ENCODE measurements at regions not wholly inside any gene's neighbourhood (a gene's known extent, or its start where the extent isn't known, plus 50 kb on each side); places are given as distances from the start of the nearest gene placed in this dataset.
"Not testable (repeated sequence)": the region's sequence is repeated elsewhere in the genome, so short reads cannot be mapped to it uniquely, and the experiment has no call there.

- H3K27ac ChIP-seq (ENCODE audit: low read depth, low read length); intact Hi-C loops (cut with micrococcal nuclease); ATAC-seq; H3K9ac ChIP-seq (ENCODE audit: low read length); H3K4me3 ChIP-seq (replicated peaks in 1 of 2; ENCODE audit: low read depth in 1 of 2, low read length in 2 of 2); H3K9me3 ChIP-seq (ENCODE audit: control insufficient read depth in 1 of 2, insufficient read depth in 1 of 2, low read depth in 1 of 2, low read length in 2 of 2); H4K20me1 ChIP-seq (ENCODE audit: insufficient read depth); H2AFZ ChIP-seq (ENCODE audit: low read depth, low read length, poor library complexity, severe bottlenecking); H3K36me3 ChIP-seq (ENCODE audit: control insufficient read depth in 1 of 2, insufficient read depth in 2 of 2, low read length in 2 of 2); H3K9me2 ChIP-seq (ENCODE audit: insufficient read depth); DNase-seq (ENCODE audit: low read depth, low spot score); H3K4me2 ChIP-seq (ENCODE audit: low read length); POLR2A ChIA-PET; H3K27me3 ChIP-seq (ENCODE audit: insufficient read depth, low read length); RAD21 ChIA-PET (ENCODE audit: low non-redundant PET in 1 of 2, low total read pairs in 2 of 2, uncharacterized antibody in 2 of 2, unreplicated experiment in 2 of 2); H3K4me1 ChIP-seq (ENCODE audit: control insufficient read depth in 1 of 2, insufficient read depth in 2 of 2, low read length in 2 of 2); BruUV-seq (replicated peaks); H3K79me2 ChIP-seq (ENCODE audit: insufficient read depth, low read length); CTCF ChIA-PET: not testable (repeated sequence)
Observed at GRCh38 chr5:1575991-1576714, 52.4 kb upstream of the LPCAT1 start.

- H3K4me3 ChIP-seq (replicated peaks in 1 of 2; ENCODE audit: low read depth in 1 of 2, low read length in 2 of 2); BruUV-seq (replicated peaks); H3K9me2 ChIP-seq (ENCODE audit: insufficient read depth); H3K9ac ChIP-seq (ENCODE audit: low read length); H3K4me2 ChIP-seq (ENCODE audit: low read length); H3K9me3 ChIP-seq (ENCODE audit: control insufficient read depth in 1 of 2, insufficient read depth in 1 of 2, low read depth in 1 of 2, low read length in 2 of 2); DNase-seq (ENCODE audit: low read depth, low spot score); H2AFZ ChIP-seq (ENCODE audit: low read depth, low read length, poor library complexity, severe bottlenecking); ATAC-seq; H3K79me2 ChIP-seq (ENCODE audit: insufficient read depth, low read length); H4K20me1 ChIP-seq (ENCODE audit: insufficient read depth); H3K36me3 ChIP-seq (ENCODE audit: control insufficient read depth in 1 of 2, insufficient read depth in 2 of 2, low read length in 2 of 2); POLR2A ChIA-PET; CTCF ChIA-PET; H3K4me1 ChIP-seq (ENCODE audit: control insufficient read depth in 1 of 2, insufficient read depth in 2 of 2, low read length in 2 of 2); H3K27me3 ChIP-seq (ENCODE audit: insufficient read depth, low read length); H3K27ac ChIP-seq (ENCODE audit: low read depth, low read length); intact Hi-C loops (cut with micrococcal nuclease); RAD21 ChIA-PET (ENCODE audit: low non-redundant PET in 1 of 2, low total read pairs in 2 of 2, uncharacterized antibody in 2 of 2, unreplicated experiment in 2 of 2): not testable (repeated sequence)
Observed at GRCh38 chr5:1575491-1575890, 51.7 kb upstream of the LPCAT1 start.

GRCh38 chr5:1574023-1574318 lies 50.2 kb upstream of the LPCAT1 start:
- ATAC-seq; H3K9me3 ChIP-seq (ENCODE audit: control insufficient read depth in 1 of 2, insufficient read depth in 1 of 2, low read depth in 1 of 2, low read length in 2 of 2); H3K9me2 ChIP-seq (ENCODE audit: insufficient read depth); H3K4me1 ChIP-seq (ENCODE audit: control insufficient read depth in 1 of 2, insufficient read depth in 2 of 2, low read length in 2 of 2); POLR2A ChIA-PET; H3K9ac ChIP-seq (ENCODE audit: low read length); H3K79me2 ChIP-seq (ENCODE audit: insufficient read depth, low read length); H3K27me3 ChIP-seq (ENCODE audit: insufficient read depth, low read length); CTCF ChIA-PET; DNase-seq (ENCODE audit: low read depth, low spot score); RAD21 ChIA-PET (ENCODE audit: low non-redundant PET in 1 of 2, low total read pairs in 2 of 2, uncharacterized antibody in 2 of 2, unreplicated experiment in 2 of 2); H2AFZ ChIP-seq (ENCODE audit: low read depth, low read length, poor library complexity, severe bottlenecking); H4K20me1 ChIP-seq (ENCODE audit: insufficient read depth); H3K27ac ChIP-seq (ENCODE audit: low read depth, low read length); H3K4me2 ChIP-seq (ENCODE audit: low read length); H3K4me3 ChIP-seq (replicated peaks in 1 of 2; ENCODE audit: low read depth in 1 of 2, low read length in 2 of 2); intact Hi-C loops (cut with micrococcal nuclease); BruUV-seq (replicated peaks); H3K36me3 ChIP-seq (ENCODE audit: control insufficient read depth in 1 of 2, insufficient read depth in 2 of 2, low read length in 2 of 2): not testable (repeated sequence)

GRCh38 chr5:1573217-1574022 lies 49.7 kb upstream of the LPCAT1 start:
- H3K9ac ChIP-seq (ENCODE audit: low read length); POLR2A ChIA-PET; H2AFZ ChIP-seq (ENCODE audit: low read depth, low read length, poor library complexity, severe bottlenecking); H3K9me2 ChIP-seq (ENCODE audit: insufficient read depth); H3K27ac ChIP-seq (ENCODE audit: low read depth, low read length); RAD21 ChIA-PET (ENCODE audit: low non-redundant PET in 1 of 2, low total read pairs in 2 of 2, uncharacterized antibody in 2 of 2, unreplicated experiment in 2 of 2); CTCF ChIA-PET; H3K36me3 ChIP-seq (ENCODE audit: control insufficient read depth in 1 of 2, insufficient read depth in 2 of 2, low read length in 2 of 2); intact Hi-C loops (cut with micrococcal nuclease); H4K20me1 ChIP-seq (ENCODE audit: insufficient read depth); BruUV-seq (replicated peaks); H3K4me1 ChIP-seq (ENCODE audit: control insufficient read depth in 1 of 2, insufficient read depth in 2 of 2, low read length in 2 of 2); ATAC-seq; DNase-seq (ENCODE audit: low read depth, low spot score); H3K79me2 ChIP-seq (ENCODE audit: insufficient read depth, low read length); H3K4me3 ChIP-seq (replicated peaks in 1 of 2; ENCODE audit: low read depth in 1 of 2, low read length in 2 of 2); H3K27me3 ChIP-seq (ENCODE audit: insufficient read depth, low read length); H3K4me2 ChIP-seq (ENCODE audit: low read length); H3K9me3 ChIP-seq (ENCODE audit: control insufficient read depth in 1 of 2, insufficient read depth in 1 of 2, low read depth in 1 of 2, low read length in 2 of 2): not testable (repeated sequence)
